GM12878 (cell line): ENCODE measurements at regions not wholly inside any gene's neighbourhood (a gene's known extent, or its start where the extent isn't known, plus 50 kb on each side); places are given as distances from the start of the nearest gene placed in this dataset.

ENCODE experiments used
- ATAC-seq: fragments of 200-7000 bp; cut with Tn5 transposase; 3 replicates; pipeline ENCODE4 v1.9.1; 2020; ENCODE audit warnings: mild to moderate bottlenecking, moderate library complexity
- BruUV-seq: library from RNA; stranded (reverse); fragments of 400-500 nt; replicated peaks from 2 replicates; lab custom pipeline; 2021; lab: Mats Ljungman, UMichigan
- CTCF ChIA-PET: fragments of 300-600 bp; sonication (Branson Sonifier 250); formaldehyde crosslinking; extraction: SDS; loops from one replicate; lab custom pipeline; 2021; ENCODE audit warnings: inconsistent platforms; lab: Yijun Ruan, JAX
- POLR2A ChIA-PET: fragments of 350-600 bp; formaldehyde crosslinking; extraction: SDS; loops from one replicate; lab custom pipeline; 2021; ENCODE audit warnings: inconsistent platforms; lab: Charles Lee
- RAD21 ChIA-PET: fragments of 300-600 bp; sonication (Branson Sonifier 250); formaldehyde crosslinking; loops from one replicate; lab custom pipeline; 2023; ENCODE audit warnings: antibody characterized with exemption; ENCODE audit not compliant: unreplicated experiment; lab: Charles Lee
- SMC1A ChIA-PET: fragments of 300-600 bp; sonication (Branson Sonifier 250); formaldehyde crosslinking; loops from one replicate; lab custom pipeline; 2023; ENCODE audit not compliant: unreplicated experiment, uncharacterized antibody; lab: Charles Lee
- DNase-seq: peaks from one replicate; pipeline ENCODE4 v3.0.0-alpha.2; 2011; ENCODE audit warnings: low read depth, low spot score
- FAIRE-seq: peaks from 3 replicates; lab custom pipeline; 2011; peaks lifted over from hg19 to GRCh38; lab: Jason Lieb, UNC
- H2AFZ ChIP-seq: 2 replicates; pipeline ENCODE4 v1.6.0; 2011; ENCODE audit warnings: low read depth, low read length, control low read depth; ENCODE audit not compliant: control insufficient read depth
- H3K27ac ChIP-seq: 2 replicates; pipeline ENCODE4 v1.5.1; 2011; ENCODE audit warnings: control low read depth; ENCODE audit not compliant: control insufficient read depth, insufficient read depth
- H3K27me3 ChIP-seq, 2 experiments: replicated peaks in 1 of 2; 2 replicates each; pipeline versions ENCODE4 v1.6.0 to v1.6.1; 2011; ENCODE audit warnings: low read length in 1 of 2; ENCODE audit not compliant: control insufficient read depth in 2 of 2, insufficient read depth in 2 of 2
- H3K36me3 ChIP-seq, 2 experiments: 2 replicates each; pipeline ENCODE4 v1.5.1; 2011; ENCODE audit warnings: low read length in 1 of 2; ENCODE audit not compliant: control insufficient read depth in 2 of 2, insufficient read depth in 2 of 2
- H3K4me1 ChIP-seq: 2 replicates; pipeline ENCODE4 v1.6.1; 2011; ENCODE audit warnings: mild to moderate bottlenecking, low read length, moderate library complexity, mixed read lengths; ENCODE audit not compliant: control insufficient read depth, insufficient read depth
- H3K4me2 ChIP-seq: 2 replicates; pipeline ENCODE4 v1.6.0; 2011; ENCODE audit warnings: control low read depth; ENCODE audit not compliant: control insufficient read depth, insufficient read depth
- H3K4me3 ChIP-seq: fragments of 200-600 bp; sonication (generic); 2 replicates; pipeline ENCODE4 v1.5.1; 2016
- H3K79me2 ChIP-seq: 2 replicates; pipeline ENCODE4 v1.6.0; 2011; ENCODE audit warnings: low read length; ENCODE audit not compliant: control insufficient read depth, insufficient read depth
- H3K9ac ChIP-seq: 2 replicates; pipeline ENCODE4 v1.8.0; 2011; ENCODE audit warnings: low read length, control low read depth, mixed read lengths; ENCODE audit not compliant: control insufficient read depth, insufficient read depth
- H3K9me3 ChIP-seq: replicated peaks from 3 replicates; pipeline ENCODE4 v1.5.1; 2011; ENCODE audit warnings: mild to moderate bottlenecking, low read length; ENCODE audit not compliant: control insufficient read depth, insufficient read depth
- H4K20me1 ChIP-seq: 2 replicates; pipeline ENCODE4 v1.6.0; 2011; ENCODE audit not compliant: control insufficient read depth, insufficient read depth
- BACH1 ChIP-seq: fragments of 450-650 bp; IDR thresholded peaks from 2 replicates; pipeline ENCODE4 v1.6.1; 2017; ENCODE audit warnings: mild to moderate bottlenecking, borderline replicate concordance
- BCL3 ChIP-seq: IDR thresholded peaks from 2 replicates; pipeline ENCODE4 v1.6.1; 2011; ENCODE audit warnings: borderline replicate concordance, low read depth, mild to moderate bottlenecking, moderate library complexity, low read length; ENCODE audit not compliant: insufficient read depth, poor library complexity, severe bottlenecking
- BMI1 ChIP-seq: fragments of 450-650 bp; IDR thresholded peaks from 2 replicates; pipeline ENCODE4 v1.6.1; 2016; ENCODE audit warnings: mild to moderate bottlenecking, moderate library complexity, borderline replicate concordance
- CHD2 ChIP-seq: IDR thresholded peaks from 2 replicates; pipeline ENCODE4 v1.6.1; 2011; ENCODE audit warnings: low read depth, low read length, improper control_type of control experiment, borderline replicate concordance
- HCFC1 ChIP-seq: fragments of 150-350 bp; IDR thresholded peaks from 2 replicates; pipeline ENCODE4 v1.6.1; 2014; ENCODE audit warnings: low read length
- IRF3 ChIP-seq: fragments of 450-650 bp; IDR thresholded peaks from 2 replicates; pipeline ENCODE4 v1.6.1; 2014; ENCODE audit warnings: mild to moderate bottlenecking
- PML ChIP-seq: IDR thresholded peaks from 2 replicates; pipeline ENCODE4 v1.6.1; 2012; ENCODE audit warnings: low read length, inconsistent platforms
- PRDM15 ChIP-seq: fragments of 450-650 bp; formaldehyde crosslinking; IDR thresholded peaks from 2 replicates; pipeline ENCODE4 v1.4.0; 2020; ENCODE audit warnings: mild to moderate bottlenecking, moderate library complexity
- SMAD5 ChIP-seq: IDR thresholded peaks from 2 replicates; pipeline ENCODE4 v1.6.1; 2016; ENCODE audit warnings: antibody characterized with exemption, low read depth
- SP1 ChIP-seq: IDR thresholded peaks from one replicate; pipeline ENCODE4 v1.6.1; 2011; ENCODE audit warnings: low read depth, low read length
- STAT3 ChIP-seq: IDR thresholded peaks from 2 replicates; pipeline ENCODE4 v1.6.1; 2011; ENCODE audit warnings: low read depth, low read length, improper control_type of control experiment
- ZBED1 ChIP-seq: IDR thresholded peaks from 2 replicates; pipeline ENCODE4 v1.6.1; 2016; ENCODE audit warnings: borderline replicate concordance
- ZNF384 ChIP-seq: IDR thresholded peaks from 2 replicates; pipeline ENCODE4 v1.6.1; 2012; ENCODE audit warnings: low read depth, mild to moderate bottlenecking, low read length, improper control_type of control experiment, borderline replicate concordance
- in situ Hi-C: fragments of 300-500 bp; cut with MboI; formaldehyde crosslinking; loops from 9 replicates; pipeline ENCODE4 v1.14.3; 2018; ENCODE audit warnings: mixed read lengths
- intact Hi-C: fragments of 100-400 bp; cut with micrococcal nuclease; formaldehyde crosslinking; loops from one replicate; pipeline ENCODE4 v1.14.2; 2022; ENCODE audit not compliant: unreplicated experiment

GRCh38 chr6:9632026-9632425 is 782.8 kb downstream of the TFAP2A start:
- no peak for TF ChIP-seq PML
- TF ChIP-seq CHD2: no peak
- no peak for TF ChIP-seq BMI1
- ChIA-PET POLR2A (no interaction called here), SMC1A (no interaction called here), RAD21 (no interaction called here), CTCF (no interaction called here)
- Histone ChIP-seq H3K4me3 (no peak overlapping the region), H3K9ac (no peak overlapping the region), H2AFZ (no peak overlapping the region), H3K27me3 (no peaks in the 10 kb centered on the region), H3K4me1 (no peaks in the 10 kb centered on the region), H3K9me3 (no peaks in the 10 kb centered on the region; the same call in 2 of the 3 replicates), H3K4me2 (no peak overlapping the region), H3K27ac (no peak overlapping the region), H4K20me1 (no peaks in the 10 kb centered on the region), H3K36me3 (no peaks in the 10 kb centered on the region), H3K79me2 (no peaks in the 10 kb centered on the region)
- in situ Hi-C loops: no loop called here
- BruUV-seq: no TSS peak
- FAIRE-seq (no peak), DNase-seq (no peak), ATAC-seq (no peak)
- intact Hi-C loops: no loop called here

- ChIA-PET POLR2A (no interaction called here), SMC1A (interaction anchor here (1.0 to 1.6 kb wide), 2 partner anchors 9 to 11 kb away, joined by 3 read pairs; no protein-coding TSS in a partner anchor), CTCF (no interaction called here), RAD21 (interaction anchor here (0.5 kb wide), 1 partner anchor 82 kb away, joined by 3 read pairs; no protein-coding TSS in a partner anchor)
- no peaks in the 10 kb centered on the region for H3K4me1 ChIP-seq
- DNase-seq: no peak
- intact Hi-C loops (no loop called here), in situ Hi-C loops (no loop called here)
- no peaks in the 10 kb centered on the region for H4K20me1 ChIP-seq
- H3K27me3 ChIP-seq: no peaks in the 10 kb centered on the region
- BruUV-seq: no TSS peak
- H2AFZ ChIP-seq: no peak overlapping the region
- ATAC-seq: no peak
- H3K27ac ChIP-seq: no peak overlapping the region
- H3K36me3 ChIP-seq: no peaks in the 10 kb centered on the region
- H3K9ac ChIP-seq: no peak overlapping the region
- H3K4me3 ChIP-seq: no peak overlapping the region
- H3K79me2 ChIP-seq: no peaks in the 10 kb centered on the region
- no peak for FAIRE-seq
- H3K9me3 ChIP-seq: no peaks in the 10 kb centered on the region; the same call in 2 of the 3 replicates
- H3K4me2 ChIP-seq: no peak overlapping the region
- TF ChIP-seq ZBED1 (no peak), BCL3 (no peak), ZNF384 (no peak), PRDM15 (CRISPR knock-in tag) (no peak), HCFC1 (no peak), STAT3 (no peak), IRF3 (no peak), BACH1 (no peak), SMAD5 (no peak), SP1 (no peak)
These were observed 786.1 kb downstream of the TFAP2A start for GRCh38 chr6:9628819-9629218.
